ENCODE measurements at regions not wholly inside any gene's neighbourhood (a gene's known extent, or its start where the extent isn't known, plus 50 kb on each side); places are given as distances from the start of the nearest gene placed in this dataset.

- ATAC-seq: no peak
- intact Hi-C loops (cut with DNase I): no loop called here
- no peak for FAIRE-seq
- H3K9me3 ChIP-seq: no peaks in the 10 kb centered on the region
- H3K36me3 ChIP-seq: no peaks in the 10 kb centered on the region
- no peak overlapping the region for H3K27ac ChIP-seq
- no peak for TF ChIP-seq CTCF (IDR thresholded peaks at IDR 0.05)
- H3K4me1 ChIP-seq: no peaks in the 10 kb centered on the region
- DNase-seq: no peak
- 29 to 31% methylated on average over 4 of the region's 4 CpGs for WGBS, 2 donors
- no peaks in the 10 kb centered on the region for H3K27me3 ChIP-seq
- H3K4me3 ChIP-seq: no peak overlapping the region
Measured at GRCh38 chr3:135806317-135806716, 159.2 kb upstream of the PPP2R3A start.

GRCh38 chr3:135807879-135808278 lies 157.6 kb upstream of the PPP2R3A start:
- intact Hi-C loops (cut with DNase I): no loop called here
- WGBS, 2 donors: 4 to 28% methylated on average over 1 of the region's 1 CpG
- no peaks in the 10 kb centered on the region for H3K4me1 ChIP-seq

GRCh38 chr3:135809021-135809634 lies 156.4 kb upstream of the PPP2R3A start:
- H3K27me3 ChIP-seq: no peaks in the 10 kb centered on the region
- no peaks in the 10 kb centered on the region for H3K9me3 ChIP-seq
- no peak for TF ChIP-seq CTCF (IDR thresholded peaks at IDR 0.05)
- no peak for FAIRE-seq
- H3K27ac ChIP-seq: no peak overlapping the region
- no peaks in the 10 kb centered on the region for H3K4me1 ChIP-seq
- no peak for DNase-seq
- no peaks in the 10 kb centered on the region for H3K36me3 ChIP-seq
- no peak overlapping the region for H3K4me3 ChIP-seq
- intact Hi-C loops (cut with DNase I): no loop called here
- WGBS, 2 donors: 38% methylated on average over 4 of the region's 4 CpGs
- ATAC-seq: no peak

More at GRCh38 chr3:135807879-135808278, 157.6 kb upstream of the PPP2R3A start:
- Histone ChIP-seq H3K27ac (no peak overlapping the region), H3K9me3 (no peaks in the 10 kb centered on the region), H3K27me3 (no peaks in the 10 kb centered on the region), H3K36me3 (no peaks in the 10 kb centered on the region), H3K4me3 (no peak overlapping the region)
- no peak for TF ChIP-seq CTCF (IDR thresholded peaks at IDR 0.05)
- DNase-seq: no peak
- ATAC-seq: no peak
- no peak for FAIRE-seq

GRCh38 chr3:135811651-135812050 lies 153.9 kb upstream of the PPP2R3A start:
- Histone ChIP-seq H3K4me3 (no peak overlapping the region), H3K9me3 (no peaks in the 10 kb centered on the region), H3K36me3 (no peaks in the 10 kb centered on the region), H3K4me1 (no peaks in the 10 kb centered on the region), H3K27me3 (no peaks in the 10 kb centered on the region), H3K27ac (no peak overlapping the region)
- no peak for FAIRE-seq
- no peak for TF ChIP-seq CTCF (IDR thresholded peaks at IDR 0.05)
- no peak for DNase-seq
- intact Hi-C loops (cut with DNase I): no loop called here
- WGBS, 2 donors: 50 to 55% methylated on average over 8 of the region's 8 CpGs
- no peak for ATAC-seq

GRCh38 chr3:135812057-135812456 lies 153.5 kb upstream of the PPP2R3A start:
- H3K36me3 ChIP-seq: no peaks in the 10 kb centered on the region
- DNase-seq (no peak), FAIRE-seq (no peak), ATAC-seq (no peak)
- intact Hi-C loops (cut with DNase I): no loop called here
- no peaks in the 10 kb centered on the region for H3K4me1 ChIP-seq
- no peak overlapping the region for H3K4me3 ChIP-seq
- H3K27me3 ChIP-seq: no peaks in the 10 kb centered on the region
- H3K27ac ChIP-seq: no peak overlapping the region
- H3K9me3 ChIP-seq: no peaks in the 10 kb centered on the region
- no peak for TF ChIP-seq CTCF (IDR thresholded peaks at IDR 0.05)
- 25 to 30% methylated on average over 7 of the region's 7 CpGs for WGBS, 2 donors
